Cardiac septum (tissue), 1 donor: ENCODE measurements at regions not wholly inside any gene's neighbourhood (a gene's known extent, or its start where the extent isn't known, plus 50 kb on each side); places are given as distances from the start of the nearest gene placed in this dataset.
"Not testable (repeated sequence)": the region's sequence is repeated elsewhere in the genome, so short reads cannot be mapped to it uniquely, and the experiment has no call there.

ENCODE experiments used
- DNase-seq: peaks from one replicate; pipeline ENCODE4 v3.0.0-alpha.2; 2020; ENCODE audit warnings: low spot score
- intact Hi-C: fragments of 100-400 bp; cut with DNase I; formaldehyde crosslinking; loops from one replicate; pipeline ENCODE4 v1.14.0; 2022
- donor health status: DM: no; HTN: no; CAD: no.

DNA sequence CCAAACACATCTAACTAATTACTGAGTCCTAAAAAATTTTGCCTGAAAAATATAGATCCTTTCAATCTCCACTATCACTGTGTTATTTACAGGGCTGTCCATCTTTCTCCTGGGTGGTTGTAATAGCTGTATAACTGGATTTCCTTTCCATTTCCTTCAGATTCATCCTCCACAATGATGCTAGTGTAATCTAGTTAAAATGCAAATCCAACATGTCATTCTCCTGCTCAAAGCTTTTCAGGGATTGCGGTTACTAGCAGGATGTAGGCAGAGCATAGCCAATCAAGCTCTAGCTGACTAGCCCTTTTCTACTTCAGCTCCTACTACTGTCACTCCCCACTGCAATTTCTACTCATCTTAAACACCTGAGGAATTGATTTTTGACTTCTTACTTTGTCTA is 283.0 kb downstream of the RAB38 start:
- intact Hi-C loops, result no loop called here
- DNase-seq, result no peak

DNA sequence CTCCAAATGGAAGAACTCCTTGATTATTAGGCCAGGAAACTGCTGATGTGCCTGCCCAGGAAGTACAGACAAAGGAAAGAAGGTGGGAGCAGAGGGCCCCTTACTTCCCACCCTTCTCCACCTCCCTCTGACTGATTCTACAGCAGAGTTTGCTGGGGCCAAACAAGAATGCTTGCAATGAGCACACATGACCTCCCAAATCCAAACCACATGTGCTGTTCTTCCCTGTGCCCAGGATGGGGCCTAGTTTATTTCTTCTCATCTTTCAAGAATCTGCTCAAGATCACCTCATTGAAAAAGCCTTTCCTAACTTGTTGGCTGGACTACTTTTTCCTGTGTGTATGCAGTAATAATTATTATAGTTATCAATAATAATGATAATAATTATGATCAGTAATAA is 286.1 kb downstream of the RAB38 start:
- DNase-seq, result no peak
- intact Hi-C loops, result no loop called here

DNA sequence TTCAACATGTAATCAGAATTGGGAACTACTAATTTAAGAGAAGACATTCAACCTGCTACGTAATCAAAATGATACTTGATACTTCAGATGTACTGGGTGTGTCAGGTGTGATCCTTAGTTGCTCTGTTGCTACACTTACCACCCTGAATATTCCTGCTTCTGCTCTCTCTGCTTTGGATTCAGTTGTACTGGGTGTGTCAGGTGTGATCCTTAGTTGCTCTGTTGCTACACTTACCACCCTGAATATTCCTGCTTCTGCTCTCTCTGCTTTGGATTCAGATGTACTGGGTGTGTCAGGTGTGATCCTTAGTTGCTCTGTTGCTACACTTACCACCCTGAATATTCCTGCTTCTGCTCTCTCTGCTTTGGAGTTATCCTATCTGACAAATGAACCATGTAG is 290.2 kb downstream of the RAB38 start:
- DNase-seq, intact Hi-C loops: not testable (repeated sequence)

DNA sequence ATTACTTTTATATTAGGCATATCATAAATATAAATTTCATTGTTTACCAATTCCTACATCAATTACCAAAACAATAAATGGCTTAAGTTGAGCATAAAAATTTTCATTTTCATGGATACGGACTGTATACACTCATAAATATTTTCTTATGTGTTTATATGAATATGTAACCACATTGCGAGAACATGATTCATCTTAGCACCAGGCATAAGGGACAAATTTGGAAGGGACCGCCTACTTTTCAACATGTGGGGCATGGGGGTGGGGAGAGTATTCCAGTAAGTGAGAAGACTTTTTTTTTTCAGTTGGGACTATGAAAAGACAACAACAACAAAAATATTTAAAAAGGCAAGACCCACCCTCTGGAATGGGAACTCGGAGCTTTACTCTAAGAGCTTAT is 296.1 kb downstream of the RAB38 start:
- no peak for DNase-seq
- intact Hi-C loops, result no loop called here

DNA sequence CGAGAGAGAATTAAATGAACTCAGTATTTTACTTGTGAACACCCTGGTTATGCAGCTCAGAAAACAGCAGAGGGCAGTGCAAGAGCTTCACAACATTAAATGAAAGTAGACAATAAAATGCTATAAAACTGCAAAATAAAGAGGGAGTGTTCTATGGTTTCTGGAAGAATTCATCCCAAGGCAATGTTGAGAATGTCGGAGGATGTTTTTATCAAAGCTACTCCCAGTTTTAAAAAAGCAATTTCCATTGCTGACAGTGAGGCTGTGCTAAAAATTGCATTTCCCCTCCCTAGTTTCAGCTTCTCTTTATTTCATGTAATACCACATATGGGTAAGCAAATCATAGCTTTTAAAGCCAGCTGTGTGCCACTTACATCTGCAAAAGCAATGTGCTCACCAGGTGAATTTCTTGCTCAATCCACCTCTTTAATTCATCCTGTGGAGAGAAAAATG is 296.8 kb downstream of the RAB38 start:
- no peak for DNase-seq
- intact Hi-C loops, result no loop called here

DNA sequence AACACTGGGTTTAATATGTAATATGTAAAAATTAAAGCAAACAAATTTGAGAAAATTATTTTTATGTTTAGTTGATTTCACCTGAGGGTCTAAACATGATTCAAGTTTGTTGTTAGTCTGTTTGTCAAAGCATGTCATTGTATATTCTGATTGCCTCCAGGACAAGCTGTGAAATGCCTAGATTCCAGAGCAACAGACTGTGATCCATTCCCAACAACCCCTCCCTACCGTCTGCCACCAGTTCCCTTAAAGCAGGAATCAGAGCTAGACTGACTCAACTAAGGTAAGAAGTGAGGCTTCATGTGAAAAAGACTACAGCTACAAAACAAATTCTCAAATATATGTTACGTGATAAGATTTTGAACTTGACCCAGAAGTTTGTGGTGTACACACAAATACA is 304.2 kb downstream of the RAB38 start:
- DNase-seq, result no peak
- intact Hi-C loops, result no loop called here

DNA sequence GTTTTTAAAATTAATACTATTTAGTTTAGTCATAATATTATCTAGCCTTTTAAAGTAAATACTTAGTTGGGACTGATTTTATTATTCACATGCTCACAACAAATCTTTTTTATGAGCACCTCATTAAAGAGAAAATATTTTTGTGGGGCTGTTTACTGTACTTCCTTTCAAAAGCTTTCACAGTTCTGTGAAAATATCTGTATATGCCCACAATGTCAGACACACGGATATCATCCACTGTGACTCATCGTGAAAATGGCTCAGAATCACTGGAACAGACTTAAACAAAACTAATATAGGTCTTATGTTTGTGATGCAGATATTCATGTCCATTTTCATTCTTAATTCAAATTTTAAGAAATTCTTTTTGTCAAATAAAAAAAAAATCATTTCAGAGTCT is 305.2 kb downstream of the RAB38 start:
- DNase-seq, result no peak
- intact Hi-C loops, result no loop called here

DNA sequence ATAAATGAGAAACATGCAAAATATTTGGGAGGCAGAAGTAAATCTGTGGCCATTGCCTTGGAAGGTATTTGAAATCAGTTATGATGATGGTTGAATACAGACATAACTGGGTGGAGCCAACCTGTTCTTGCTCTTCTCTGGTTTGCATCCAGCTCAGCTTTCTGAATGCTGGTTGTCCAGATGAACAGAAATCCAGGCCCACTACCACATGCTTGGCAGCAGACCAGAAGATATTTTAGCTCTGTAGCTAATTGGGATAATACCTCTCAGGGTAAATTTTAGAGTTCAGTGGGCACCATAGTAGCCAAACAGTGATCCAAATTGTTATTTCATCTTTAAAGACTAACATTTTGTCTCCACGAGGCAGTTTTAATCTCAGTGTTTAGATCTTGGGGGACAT is 308.3 kb downstream of the RAB38 start:
- intact Hi-C loops, result no loop called here
- DNase-seq, result no peak

DNA sequence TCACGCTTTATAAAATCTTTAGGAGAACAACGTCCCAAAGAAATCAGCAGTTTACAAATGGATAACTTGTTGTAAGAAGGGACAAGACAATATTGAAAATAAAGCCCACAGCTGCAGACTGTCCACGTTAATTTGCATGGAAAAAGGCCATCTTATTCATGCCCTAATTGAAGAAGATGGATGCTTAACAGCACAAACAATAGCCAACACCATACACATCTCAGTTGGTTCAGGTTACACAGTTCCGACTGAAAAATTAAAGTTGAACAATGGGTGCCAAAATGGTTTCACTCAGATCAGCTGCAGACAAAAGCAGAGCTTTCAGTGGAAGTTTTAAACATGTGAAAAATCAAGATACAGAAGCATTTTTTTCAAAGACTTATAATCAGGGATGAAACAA is 314.2 kb downstream of the RAB38 start:
- no peak for DNase-seq
- intact Hi-C loops, result no loop called here

DNA sequence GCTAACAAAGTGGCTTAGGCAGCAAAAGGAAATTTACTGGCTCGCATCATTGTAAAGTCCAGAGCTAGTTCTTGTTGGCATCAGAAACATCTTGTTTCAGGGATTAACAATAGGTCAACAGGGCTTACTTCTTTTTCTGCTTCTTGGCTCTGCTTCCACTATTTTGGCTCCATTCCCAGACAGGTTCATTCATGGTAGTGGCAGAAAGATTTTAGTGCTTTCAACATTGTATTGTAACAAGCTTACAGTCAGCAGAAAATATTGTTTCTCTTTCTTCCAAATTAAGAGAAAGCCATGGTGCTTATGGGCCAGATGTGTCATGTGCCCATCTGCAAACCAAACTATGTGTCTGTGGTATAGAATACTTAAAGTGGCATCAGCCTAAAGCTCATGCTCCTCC is 315.6 kb downstream of the RAB38 start:
- intact Hi-C loops, result no loop called here
- DNase-seq, result no peak

DNA sequence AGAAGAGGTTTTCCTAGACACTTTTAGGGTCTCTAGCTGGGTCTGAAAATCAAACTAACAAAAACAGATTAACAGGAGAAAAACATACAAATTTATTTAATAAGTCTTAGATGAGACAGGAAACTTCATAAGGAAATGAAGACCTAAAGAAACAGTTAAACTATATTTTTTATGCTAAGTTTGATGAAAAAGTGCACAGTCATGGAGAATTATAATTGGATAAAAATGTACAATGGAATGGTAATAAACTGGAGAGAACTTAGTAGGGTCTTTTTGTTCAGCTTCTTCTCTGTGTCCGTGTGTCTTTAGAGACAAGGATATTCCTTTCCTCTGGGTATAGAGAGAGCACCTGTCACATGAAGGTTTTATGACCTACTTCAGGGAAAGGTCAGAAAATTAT is 323.4 kb downstream of the RAB38 start:
- DNase-seq, result no peak
- intact Hi-C loops, result no loop called here

DNA sequence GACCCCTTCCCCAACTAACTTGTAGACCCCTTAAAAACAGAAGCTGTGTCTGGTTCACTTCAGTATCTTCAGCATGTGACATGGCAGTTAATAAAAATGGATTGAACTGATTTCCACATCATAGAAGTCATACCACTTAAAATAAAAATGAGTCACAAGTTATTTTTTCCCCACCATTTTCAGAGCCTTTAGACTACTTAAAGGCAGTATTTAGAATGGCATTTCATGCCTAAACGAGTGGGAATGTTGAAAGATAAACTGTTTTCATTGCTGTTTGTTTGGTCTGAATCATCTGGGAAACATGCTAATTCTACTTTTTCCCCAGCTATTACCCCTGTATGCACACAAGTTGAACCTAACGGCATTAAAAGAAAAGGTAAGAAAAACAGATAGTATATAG is 324.0 kb downstream of the RAB38 start:
- intact Hi-C loops, result no loop called here
- no peak for DNase-seq

DNA sequence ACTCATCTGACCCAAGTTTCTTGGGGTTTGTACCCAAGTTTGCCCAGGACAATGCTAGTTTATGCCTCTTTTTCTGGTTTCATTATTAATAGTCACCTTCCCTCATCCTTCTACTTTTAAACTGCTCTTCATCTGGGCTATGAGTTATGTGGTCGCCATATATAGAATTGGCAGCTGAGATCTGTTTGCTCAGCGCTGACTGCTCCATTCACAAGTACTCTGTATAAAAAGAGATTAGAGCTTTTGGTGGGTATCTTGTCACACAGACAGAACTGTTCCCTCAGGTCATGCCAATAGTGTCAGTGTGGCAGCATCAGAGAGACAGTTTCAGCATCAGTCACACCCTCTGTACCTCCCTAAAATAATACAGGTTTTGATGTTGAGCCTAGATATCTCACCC is 326.0 kb downstream of the RAB38 start:
- intact Hi-C loops, result no loop called here
- no peak for DNase-seq

DNA sequence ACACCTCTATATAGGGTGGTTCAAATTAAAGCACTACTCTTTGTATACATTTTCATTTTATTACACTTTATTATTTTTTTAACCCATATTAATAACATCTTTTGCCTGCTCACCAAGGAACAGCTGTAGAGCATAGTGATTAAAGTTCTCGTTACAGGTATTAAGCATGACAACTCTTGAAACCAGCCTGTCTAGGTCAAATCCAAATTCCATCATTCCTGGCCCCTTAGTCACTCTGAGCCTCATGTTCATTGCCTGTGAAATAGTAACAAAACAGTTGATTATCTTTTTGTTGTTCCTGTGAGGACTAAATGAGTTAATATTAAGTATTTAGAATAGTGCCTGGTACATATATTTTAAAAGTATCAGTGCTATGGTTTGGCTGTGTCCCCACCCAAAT is 334.5 kb downstream of the RAB38 start:
- no peak for DNase-seq
- intact Hi-C loops, result no loop called here

DNA sequence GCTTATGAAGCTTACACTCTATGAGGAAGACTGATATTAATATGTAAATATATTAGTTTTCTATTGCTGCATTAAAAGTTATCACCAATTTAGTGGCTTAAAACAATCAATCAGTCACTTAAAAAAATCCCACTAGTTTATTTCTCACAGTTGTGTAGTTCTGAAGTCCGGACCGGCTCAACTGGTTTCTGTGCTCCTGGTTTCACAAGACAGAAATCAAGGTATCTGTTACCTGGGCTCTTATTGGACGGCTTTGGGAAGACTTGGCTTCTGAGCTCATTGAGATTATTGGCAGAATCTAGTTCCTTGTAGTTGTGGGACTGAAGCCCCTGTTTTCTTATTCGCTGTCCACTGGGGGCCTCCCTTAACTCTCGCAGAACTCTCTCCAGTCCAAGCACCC is 343.0 kb downstream of the RAB38 start:
- DNase-seq, result no peak
- intact Hi-C loops, result no loop called here

DNA sequence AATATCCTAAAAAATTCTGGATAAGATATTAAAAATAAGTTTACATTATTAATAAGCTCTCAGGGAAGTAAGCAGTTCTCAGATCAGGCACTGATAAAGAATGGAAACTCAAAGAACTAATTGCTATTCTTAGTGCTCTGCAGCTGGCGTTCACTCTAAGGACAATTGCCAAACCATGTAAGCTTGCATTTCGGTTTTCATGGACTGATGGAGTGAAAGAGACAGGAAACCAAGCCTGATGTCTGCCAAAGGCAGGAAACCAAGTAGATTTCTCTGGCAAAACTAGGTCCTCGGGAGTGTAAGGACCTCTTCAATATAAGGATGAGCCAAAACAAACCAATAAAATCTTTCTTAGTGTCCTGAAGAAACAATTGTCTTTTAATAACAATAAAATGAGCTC is 355.2 kb downstream of the RAB38 start:
- intact Hi-C loops, result no loop called here

DNA sequence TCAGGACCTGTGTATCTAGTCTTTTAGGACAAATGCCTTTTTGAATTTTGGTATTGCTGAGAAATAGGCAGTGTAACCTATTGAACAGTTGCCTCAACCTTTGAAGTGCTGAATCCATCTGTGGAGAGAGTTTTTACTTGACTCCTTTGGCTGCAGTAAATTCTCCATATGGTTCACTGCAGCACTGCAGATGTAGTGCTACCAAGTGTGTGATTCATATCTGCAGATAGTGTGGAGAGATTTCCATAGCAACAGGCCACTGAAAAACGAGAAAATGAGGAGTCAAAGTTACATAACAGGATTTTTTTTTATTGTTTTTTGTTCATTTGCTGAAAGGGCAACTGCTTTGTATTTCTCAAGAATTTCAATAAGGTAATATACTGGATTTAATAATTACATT is 356.1 kb downstream of the RAB38 start:
- intact Hi-C loops, result no loop called here
- DNase-seq, result no peak

More for the DNA sequence above, 355.2 kb downstream of the RAB38 start:
- DNase-seq, result no peak

DNA sequence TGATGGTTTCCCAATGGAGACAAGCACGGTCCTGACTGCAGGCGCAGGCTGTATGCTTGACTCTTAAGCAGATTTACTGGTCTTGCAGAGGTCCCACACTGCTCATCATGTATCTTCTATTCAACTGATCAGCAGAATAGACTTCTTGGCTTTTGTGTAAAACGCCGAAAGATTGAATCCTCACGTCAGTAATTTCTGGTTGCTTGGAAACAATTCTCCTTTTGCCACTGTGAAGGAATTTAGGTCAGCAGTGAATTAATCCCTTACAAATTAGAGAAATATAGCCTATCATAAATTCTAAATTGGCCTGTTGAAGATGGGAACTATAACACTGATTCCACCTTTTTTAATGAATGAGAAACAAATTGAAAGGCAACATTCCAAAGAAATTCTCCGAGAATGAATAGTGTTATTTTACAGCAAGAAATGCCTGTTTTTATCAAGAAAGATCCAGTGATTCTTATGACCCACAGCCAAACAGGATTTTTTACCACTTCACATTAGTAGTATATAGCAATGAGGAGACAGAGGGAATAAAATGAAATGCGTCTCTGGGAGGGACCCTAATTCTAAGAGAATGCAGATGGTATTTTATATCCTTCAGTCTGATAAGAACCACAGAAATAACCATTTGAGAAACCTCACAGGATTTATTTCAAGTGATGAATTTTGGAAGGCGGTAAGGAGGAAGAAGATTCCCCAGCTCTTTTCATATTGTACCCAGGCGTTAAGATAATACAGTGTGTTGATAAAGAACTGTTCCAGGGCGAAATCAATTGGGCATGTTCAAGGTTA is 362.5 kb downstream of the RAB38 start:
- intact Hi-C loops, result no loop called here

DNA sequence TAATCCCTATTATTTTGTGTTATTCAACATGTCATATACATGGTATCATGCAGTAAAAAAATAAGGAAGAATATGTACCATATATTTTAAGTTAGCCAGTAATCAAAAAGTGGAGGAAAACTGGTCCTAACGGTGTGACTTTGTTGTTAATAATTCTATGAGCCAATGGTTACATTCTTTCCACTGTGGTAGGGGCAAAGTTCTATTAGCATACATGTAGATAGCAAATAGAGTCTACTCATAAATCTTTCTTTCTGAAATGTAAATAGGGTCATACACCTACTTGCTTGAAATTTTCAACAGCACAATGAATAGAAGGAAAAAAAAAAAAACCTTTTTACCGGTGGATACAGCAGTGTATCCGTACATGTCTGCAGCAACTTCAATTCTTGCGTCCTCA is 364.8 kb downstream of the RAB38 start:
- no peak for DNase-seq
- intact Hi-C loops, result no loop called here

More for the DNA sequence above, 362.5 kb downstream of the RAB38 start:
- no peak for DNase-seq

DNA sequence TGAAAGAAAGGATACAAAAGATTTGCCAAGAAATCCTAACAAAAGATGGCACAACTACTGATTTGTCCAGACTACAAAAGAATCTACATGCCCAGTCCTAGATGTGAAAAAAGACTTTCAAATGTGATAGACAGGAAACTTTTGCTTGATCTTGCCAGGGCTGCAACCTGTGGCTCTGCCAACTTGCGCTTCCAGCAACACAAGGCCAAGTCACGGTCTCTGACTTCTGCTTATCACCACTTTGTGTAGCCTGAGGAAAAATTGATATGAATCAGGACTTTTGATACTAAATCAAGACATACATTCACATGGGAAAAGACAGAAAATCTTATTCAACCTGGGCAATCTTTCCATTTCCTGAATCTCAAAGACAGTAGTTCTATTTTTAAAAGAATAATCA is 366.0 kb downstream of the RAB38 start:
- no peak for DNase-seq
- intact Hi-C loops, result no loop called here

DNA sequence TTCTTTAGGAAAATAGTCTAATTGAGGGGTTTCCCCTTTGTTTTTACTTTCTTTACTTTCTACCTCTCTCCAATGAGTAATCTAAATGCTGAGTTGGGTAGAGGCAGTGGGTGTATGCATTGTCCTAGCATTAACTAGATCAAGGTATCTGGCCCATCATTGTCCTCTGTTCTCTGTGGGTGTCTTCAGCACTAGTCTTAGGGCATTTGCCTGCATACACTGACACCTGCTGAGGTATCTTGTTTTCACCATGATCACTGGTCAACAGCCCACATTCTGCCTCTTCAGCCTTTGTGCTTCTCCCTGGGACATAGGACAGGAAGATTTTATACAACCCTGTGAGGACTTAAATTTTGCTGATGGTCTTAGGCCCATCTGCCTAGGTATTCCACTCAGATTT is 371.1 kb downstream of the RAB38 start:
- intact Hi-C loops, result no loop called here
- DNase-seq, result no peak

DNA sequence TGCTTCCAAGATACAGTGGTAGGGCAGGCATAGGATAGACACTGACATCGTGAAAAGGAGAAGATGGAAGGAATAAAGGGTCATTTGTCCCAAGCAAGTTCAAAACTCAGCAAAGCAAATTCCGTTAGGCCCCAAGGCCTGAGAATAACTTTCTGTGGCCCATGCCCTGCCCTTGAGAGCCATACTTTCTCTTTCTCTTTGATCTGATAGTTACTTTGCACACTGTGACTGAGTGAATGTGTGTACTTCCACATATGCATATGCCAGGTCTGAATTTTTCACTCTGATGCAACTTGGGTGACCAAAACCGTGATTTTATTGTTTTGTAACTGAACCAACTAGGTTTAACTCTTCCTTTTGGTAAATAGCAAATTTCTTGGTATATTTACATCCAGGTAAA is 371.5 kb downstream of the RAB38 start:
- intact Hi-C loops, result no loop called here
- no peak for DNase-seq
